RKO (cell line): ENCODE measurements at regions not wholly inside any gene's neighbourhood (a gene's known extent, or its start where the extent isn't known, plus 50 kb on each side); places are given as distances from the start of the nearest gene placed in this dataset.
"Not testable (repeated sequence)": the region's sequence is repeated elsewhere in the genome, so short reads cannot be mapped to it uniquely, and the experiment has no call there.

Experiments used
- DNase-seq: peaks from one replicate; pipeline ENCODE4 v3.0.0-alpha.2; 2016; ENCODE audit warnings: low spot score

DNA sequence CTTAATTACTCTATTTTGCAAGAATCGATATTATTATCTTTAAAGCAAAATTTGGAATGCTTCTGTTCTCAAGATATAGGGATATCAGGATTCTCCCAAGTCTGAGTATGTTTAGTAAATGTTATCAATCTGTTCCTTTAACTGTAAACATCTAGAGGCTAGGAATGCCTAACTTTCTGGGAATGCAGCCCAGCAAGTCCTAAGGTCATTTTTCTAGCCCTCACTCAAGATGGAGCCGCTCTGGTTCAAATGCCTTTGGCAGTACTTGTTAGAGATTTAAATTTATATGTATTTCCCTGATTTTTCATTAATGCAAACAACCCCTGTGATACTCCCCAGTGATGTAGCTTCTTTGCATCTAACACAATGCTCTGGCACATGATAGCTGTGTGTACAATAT is 623.8 kb upstream of the LCORL start:
- no peak for DNase-seq

DNA sequence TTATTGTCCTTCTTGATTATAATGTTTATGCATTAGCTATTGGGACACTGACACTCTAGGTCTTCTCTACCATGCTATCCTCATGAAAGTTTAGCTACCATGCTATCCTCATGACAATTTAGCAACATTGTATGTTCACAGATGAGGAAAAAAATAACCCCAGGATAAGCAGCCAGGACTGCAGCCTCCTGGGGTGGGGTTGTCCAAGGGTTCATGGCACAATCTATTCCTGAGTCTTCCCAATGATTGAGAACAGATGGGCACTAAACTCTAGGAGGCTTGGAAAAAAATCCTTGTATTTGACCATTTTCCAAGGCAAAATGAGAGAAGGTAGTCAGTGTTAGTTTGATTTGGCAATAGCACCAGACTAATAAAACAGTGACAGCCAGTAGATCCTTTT is 619.8 kb upstream of the LCORL start:
- DNase-seq = no peak

DNA sequence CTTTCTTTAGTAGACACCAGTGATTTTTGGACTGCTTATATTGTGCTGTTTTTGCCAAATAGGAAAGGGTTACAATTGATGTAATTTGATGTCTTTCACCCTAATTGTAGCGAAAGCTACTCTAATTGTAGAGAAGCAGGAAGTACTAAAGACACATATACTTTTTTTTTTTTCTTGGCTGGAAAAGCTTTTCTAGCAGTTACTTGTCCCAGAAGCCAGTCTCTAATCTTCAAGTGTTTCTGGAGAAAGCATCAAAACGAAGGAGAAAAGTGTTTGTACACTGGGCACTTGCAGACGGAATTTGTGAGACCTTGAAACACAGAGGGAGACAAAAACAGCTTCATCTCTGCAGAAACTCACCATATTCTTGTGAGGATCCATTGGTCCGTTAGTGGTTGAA is 616.5 kb upstream of the LCORL start:
- DNase-seq = no peak

DNA sequence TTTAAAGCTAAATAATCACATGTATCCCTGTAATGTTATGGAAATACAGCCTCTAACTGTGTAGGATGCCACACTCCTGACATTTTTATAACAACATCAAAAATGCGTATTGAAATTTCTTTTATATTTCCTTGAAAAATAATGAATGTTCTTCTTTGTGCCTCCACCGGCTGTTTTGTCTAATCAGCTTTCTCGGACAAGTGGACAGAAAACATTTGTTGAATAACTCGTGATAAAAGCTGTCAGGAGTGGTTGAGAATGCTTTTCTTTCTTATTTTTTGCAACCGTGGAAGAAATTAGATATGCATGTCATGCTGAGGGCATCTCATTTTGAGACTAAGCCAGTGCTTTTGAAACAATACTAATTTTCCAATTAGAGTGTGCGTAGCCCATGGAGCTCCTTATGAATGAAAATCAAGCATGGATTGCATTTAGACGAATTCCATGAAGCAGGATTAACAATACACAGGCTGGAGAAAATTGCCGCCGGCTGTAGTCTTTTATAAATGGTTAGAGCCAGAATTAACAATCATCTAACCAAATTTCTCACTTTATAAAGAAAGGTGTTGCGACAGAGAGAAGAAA is 614.5 kb upstream of the LCORL start:
- no peak for DNase-seq

DNA sequence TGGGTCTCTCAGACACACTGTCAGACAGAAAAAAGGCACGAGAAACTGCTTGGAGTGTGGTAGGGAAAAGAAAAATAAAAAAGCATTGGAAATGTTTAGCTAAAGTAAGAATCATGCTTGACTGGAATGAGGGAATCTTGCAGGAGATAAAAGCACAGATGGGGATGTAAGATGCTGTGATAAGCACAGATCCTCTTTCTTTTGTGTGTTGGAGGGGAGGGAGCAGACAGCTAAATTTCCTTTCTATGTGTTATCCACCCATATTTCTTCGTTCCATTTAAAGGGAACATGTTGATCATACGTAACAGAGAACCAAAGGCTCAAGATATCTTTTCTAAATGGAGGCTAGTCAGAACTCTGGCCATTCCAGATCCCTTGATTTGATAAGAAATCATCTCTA is 614.0 kb upstream of the LCORL start:
- DNase-seq = no peak

DNA sequence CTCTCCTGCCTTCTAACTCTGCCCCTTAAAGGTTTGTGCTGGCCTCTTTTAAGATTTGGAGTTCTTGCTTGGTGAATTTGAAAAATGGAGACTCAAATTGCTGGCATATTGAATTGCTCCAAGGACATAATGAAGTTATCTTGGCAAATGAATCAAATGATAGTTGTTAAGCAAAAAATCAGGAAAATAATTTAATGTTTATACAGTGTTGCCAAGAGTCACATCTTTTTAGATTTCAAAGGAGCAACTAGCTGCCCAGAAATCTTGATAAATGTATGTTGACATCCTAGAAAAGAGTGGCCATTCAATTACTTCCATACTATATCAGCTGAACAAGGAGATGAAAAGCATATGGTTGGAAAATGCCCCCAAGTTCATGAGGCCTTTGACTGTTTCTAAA is 610.0 kb upstream of the LCORL start:
- DNase-seq = no peak

DNA sequence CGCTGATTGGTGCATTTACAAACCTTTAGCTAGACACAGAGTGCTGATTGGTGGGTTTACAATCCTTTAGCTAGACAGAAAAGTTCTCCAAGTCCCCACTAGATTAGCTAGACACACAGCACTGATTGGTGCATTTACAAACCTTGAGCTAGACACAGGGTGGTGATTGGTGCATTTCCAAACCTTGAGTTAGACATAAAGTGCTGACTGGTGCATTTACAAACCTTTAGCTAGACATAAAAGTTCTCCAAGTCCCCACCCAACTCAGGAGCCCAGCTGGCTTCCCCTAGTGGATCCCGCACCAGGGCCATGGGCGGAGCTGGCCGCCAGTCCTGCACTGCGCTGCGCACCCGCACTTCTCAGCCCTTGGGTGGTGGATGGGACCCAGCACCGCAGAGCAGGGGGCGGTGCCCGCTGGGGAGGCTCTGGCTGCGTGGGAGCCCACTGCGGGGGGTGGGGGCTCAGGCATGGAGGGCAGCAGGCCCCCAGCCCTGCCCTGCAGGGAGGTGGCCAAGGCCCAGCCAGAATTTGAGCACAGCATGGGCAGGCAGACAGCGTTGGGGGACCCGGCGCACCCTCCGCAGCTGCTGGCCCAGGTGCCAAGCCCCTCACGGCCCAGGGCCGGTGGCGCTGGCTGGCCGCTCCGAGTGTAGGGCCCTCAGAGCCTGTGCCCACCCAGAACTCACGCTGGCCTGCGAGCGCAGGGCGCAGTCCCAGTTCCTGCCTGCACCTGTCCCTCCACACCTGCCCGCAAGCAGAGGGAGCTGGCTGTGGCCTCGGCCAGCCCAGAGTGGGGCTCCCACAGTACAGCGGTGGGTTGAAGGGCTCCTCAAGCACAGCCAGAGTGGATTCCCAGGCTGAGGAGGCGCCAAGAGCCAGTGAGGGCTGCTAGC is 608.9 kb upstream of the LCORL start:
- no peak for DNase-seq

DNA sequence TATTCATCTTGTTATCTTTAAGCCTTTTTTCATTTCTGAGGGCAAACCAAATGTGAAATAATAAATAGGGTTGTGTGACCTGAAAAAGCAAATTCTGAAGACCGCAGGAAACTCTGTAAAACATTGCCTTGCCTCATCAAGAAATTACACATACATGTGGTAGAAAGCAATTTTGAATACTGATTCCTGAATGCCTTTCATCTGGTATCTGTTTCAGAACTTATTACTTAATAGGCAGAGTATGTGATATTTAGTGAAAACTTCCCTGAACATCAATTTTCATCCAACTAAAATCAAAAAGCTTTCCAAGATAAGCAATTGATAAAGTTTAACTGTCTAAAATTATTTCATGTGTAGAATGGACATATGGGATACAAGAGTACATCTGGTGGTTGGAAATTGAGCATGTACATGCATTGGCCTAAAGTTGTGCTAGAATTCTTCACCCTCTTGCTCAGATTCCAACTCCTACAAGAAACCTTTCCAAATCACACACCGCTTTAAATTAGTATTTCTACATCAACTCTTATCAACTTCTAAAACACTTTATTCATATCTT is 606.0 kb upstream of the LCORL start:
- DNase-seq = no peak

DNA sequence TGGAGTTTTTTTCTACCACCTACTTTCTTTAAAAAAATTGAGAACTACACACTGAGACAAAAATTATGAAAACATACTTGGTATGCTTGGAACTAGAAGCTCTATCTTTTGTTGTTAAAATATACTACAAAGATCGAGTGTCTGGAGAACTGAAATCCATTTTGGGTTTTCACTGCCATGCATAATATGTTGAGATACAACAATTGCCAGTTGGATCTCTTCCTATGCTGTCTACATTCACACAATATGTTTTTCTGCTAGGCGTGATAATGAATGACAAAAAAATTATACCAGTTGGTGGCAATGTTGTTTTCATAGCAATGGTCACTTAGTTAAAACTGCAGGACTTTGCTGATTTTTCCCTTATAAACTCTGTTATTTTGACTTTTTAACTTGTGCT is 605.4 kb upstream of the LCORL start:
- DNase-seq = no peak

DNA sequence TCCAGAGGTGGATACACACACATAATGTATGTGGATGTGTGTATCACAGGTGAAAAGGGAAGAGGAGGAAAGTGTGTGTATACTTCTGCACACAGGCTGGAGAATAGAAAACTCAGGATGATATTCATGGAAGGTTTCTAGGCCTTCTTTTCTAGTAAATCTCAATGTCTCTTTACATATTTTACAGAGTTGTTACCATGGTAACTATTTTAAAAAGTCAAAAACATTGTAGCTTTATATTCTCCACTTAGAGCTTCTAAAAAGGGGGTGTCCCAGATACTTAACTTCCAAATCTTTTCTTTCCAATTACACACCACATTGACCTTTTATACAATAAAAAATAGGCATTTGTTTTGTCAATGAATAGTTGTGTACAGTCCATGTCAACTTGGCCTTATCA is 604.8 kb upstream of the LCORL start:
- no peak for DNase-seq

DNA sequence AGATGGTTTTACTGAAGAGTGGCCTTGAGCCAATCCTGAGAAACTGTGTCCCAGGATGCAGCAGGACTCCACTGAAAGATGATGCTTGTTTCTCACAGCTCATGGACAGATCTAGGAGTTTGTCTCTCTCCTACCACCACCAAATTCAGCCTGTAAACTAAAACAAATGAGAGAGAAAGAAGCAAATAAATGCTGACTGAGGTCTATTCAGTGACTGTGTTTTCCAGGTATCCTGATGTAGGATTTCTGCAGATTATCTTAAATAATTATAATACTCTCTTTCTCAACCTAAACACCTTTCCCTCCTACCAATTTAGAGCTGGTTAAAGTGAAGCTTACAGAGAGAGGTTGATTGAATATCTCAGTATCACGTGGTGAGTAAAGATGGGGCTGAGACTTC is 599.6 kb upstream of the LCORL start:
- no peak for DNase-seq

DNA sequence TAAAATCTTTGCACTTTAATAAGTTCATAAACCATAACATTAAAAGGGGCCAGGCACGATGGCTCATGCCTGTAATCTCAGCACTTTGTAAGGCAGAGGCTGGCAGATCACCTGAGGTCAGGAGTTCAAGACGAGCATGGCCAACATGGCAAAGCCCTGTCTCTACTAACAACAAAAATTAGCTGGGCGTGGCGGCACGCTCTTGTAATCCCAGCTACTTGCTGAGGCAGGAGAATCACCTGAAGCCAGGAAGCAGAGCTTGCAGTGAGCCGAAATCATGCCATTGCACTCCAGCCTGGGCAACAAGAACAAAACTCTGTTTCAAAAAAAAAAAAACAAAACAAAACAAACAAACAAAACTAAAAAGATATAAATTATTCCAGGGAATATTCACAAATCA is 595.2 kb upstream of the LCORL start:
- no peak for DNase-seq

DNA sequence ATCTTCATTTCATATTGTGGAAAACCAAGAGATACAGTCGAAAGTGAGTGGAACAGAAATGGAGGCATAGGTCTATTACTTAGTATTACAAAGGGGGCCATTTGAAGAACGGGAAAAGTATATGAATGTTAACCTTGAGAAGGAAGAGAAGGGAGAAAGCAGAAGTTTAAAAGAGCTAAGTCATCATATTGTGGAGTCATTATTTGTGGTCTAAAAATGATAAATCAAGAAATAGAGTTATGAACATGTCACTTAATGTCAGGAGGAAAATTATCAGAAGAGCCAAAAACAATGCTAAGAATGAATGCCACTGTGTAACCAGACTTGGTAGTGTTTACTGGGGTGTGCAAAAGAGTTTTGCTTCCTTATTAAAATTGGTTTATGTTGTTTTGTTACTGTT is 589.5 kb upstream of the LCORL start:
- DNase-seq = no peak

DNA sequence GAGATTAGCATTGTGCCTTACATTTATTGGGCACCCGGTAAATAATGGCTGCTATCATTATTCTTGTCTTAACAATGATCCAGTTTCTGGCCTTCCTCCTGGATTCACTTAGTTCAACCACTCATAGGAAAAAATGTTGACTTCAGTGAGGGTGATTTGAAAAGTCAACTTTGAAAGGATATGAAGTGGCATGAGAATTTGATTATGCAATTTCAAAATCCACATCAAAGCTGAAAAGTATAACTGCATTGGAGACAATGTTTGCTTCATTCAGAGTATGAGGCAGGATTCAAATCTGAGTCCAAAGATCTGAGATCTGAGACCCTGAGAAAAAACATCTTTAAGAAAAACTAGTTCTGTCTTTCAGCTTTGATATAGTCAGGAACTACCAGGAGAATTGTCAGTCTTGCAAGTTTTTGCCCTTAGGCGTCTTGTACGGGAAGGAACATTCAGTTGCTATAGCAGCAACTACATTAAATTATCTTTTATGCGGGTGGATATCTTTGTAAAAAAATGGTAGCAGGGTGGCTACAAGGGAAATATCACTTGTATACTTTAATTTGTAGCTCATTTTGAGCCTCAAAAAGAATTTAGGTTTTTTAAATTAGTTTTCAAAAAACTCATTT is 587.5 kb upstream of the LCORL start:
- DNase-seq = no peak

DNA sequence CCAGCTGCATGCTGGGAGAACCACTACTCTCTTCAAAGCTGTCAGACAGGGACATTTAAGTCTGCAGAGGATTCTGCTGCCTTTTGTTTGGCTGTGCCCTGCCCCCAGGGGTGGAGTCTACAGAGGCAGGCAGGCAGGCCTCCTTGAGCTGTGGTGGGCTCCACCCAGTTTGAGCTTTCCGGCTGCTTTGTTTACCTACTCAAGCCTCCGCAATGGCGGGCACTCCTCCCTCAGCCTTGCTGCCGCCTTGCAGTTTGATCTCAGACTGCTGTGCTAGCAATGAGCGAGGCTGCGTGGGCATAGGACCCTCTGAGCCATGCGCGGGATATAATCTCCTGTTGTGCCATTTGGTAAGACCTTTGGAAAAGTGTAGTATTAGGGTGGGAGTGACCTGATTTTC is 581.1 kb upstream of the LCORL start:
- not testable (repeated sequence) for DNase-seq

DNA sequence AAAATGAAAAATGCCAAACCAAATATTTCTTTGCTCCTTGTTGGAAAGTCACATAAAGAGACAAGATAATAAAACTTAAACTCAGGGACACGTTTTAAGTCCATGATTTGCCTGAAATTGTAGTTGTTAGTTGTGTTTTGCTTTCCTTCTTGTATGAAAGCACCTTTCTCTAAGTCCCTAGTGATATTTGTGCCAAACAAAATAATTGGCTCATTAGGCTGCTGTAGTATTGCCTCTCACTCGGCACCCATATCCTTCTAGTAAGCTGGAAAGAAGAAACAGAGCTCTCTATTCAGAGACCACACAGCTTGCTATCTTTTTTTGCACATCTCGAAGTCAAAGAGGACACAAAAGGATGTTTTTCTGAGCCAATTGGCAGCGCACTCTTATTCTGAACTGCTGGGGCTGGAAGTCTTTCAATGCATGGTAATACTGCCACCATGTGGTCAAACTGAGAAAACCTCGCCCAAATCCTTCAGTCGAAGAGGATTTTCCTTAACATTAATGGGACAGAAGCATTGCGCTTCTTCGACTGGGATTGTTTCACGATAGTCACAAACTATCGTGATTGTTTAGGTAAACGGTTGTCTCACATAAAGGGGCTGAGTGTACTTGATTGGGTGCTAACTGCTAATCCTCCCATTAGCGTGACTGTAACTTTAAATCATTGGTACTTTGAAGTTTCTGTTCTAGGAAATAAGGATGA is 571.9 kb upstream of the LCORL start:
- peak; percentile 63 for DNase-seq

DNA sequence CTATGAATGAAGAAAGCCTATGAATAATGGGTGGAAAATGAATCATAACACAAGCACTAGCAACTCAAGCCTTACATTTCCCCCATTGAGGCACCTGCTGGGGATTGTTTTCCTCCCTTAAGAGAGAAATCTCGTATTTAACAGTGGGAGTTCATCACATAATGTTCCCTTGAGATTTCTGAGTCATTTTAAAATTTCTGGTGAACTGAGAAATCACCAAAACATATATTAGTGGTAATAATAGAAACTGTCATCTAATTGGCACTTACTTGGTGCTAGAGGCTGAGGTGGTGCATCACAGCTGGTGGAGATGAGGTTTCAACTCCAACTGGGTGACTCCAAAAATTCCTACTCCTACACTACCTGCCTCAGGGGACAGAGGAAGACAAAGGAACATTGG is 561.3 kb upstream of the LCORL start:
- no peak for DNase-seq

DNA sequence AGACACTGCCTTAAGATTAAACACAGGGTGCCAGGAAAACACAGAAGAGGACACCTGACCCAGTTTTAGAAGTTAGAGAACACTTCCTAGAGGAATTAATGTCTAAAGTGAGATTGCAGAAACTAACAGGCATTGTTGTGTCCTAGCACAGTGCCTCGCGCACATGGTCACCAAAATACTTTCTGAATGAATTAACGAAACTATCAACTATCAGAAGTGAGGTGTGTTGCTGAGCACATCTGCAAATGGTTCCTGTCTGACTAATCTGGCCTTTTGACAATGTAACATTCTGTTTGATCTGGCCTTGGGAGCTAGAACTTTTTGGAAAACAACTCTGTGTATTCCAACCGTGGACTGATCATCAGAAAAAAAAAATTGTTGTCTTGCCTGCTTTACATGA is 556.8 kb upstream of the LCORL start:
- no peak for DNase-seq

DNA sequence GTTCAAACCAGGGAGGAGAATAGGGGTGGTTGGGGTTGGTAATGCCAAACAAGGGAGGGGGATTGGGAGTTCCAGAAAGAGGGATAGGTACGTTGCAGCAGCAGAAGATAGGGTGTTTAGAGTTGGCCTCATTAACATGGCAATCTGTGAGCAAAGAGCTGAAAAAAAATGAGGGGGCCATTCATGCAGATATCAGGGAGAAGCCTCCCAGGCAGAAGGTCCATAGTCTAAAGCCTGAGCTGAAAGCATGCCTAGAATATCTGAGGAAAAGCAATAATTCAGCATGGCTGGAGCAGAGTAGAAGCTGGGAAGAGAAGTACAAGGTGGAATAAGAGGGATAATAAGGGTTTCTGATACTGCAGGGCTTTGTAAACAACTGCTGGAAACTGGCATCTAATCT is 550.9 kb upstream of the LCORL start:
- DNase-seq = no peak

DNA sequence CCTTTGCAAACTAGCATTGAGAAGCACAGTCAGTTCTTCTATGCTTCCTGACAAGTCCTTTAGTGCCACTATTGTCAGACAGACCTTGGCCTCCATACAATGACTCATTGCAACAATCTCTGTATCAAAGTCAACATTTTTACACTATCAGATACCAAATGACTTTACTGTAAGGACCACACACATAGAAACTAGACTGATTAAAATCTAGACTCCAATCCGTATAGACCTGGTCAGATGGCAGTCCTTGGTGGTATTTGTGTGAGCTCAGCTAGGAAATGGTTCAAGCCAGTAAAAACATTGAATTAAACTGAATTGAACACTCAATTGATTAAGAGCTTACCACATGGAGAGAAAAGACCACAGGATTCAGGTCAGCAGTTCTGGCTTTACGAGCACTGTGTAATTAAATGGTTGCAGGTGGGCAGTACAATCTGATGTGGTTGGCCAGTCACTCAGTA is 549.8 kb upstream of the LCORL start:
- DNase-seq = no peak

DNA sequence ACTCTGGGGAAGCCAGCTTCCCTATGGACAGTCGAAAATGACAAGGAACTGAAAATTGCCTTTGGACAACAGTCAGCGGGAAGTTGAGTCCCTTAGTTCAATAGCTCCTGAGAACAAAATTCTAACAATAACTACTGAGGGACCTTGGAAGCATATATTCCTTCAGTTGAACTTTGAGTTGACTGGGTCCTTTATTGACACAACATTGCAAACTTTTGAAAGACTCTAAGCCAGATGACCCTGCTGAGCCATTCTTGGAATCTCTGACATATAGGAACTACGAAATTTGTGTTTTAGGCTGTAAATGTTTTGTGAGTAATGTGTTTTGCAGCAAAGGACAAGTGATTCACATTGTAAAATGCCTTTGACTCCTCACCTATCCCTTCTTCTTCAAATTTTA is 548.8 kb upstream of the LCORL start:
- DNase-seq = no peak

DNA sequence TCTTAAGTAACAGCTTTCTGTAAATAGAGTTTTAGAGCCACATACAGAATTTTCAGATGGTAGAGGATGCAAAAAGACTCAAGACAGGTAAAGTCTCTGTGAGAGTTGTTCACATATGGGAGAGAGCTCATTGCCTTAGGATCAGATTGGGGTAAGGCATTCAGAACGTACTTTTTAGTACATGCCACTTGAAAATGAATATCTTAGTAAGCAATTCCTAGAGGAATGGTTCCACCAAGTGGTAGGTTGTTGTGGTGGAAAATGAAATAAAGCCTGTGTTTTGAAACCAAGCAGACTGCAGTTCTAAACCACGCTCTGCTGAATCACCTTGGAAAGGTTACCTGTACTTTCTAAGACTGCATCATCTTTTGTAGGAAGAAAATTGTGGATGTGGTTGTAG is 547.0 kb upstream of the LCORL start:
- peak; percentile 10 for DNase-seq
